NCI-H69 (cell line): ENCODE measurements at regions not wholly inside any gene's neighbourhood (a gene's known extent, or its start where the extent isn't known, plus 50 kb on each side); places are given as distances from the start of the nearest gene placed in this dataset.
A peak's percentile ranks its signal among the peaks of the same experiment; 100 is the strongest.
"Not testable (repeated sequence)": the region's sequence is repeated elsewhere in the genome, so short reads cannot be mapped to it uniquely, and the experiment has no call there.

Experiments
- DNase-seq: peaks from one replicate; lab custom pipeline; 2025; lab: John Stamatoyannopoulos, UW

GRCh38 chr6:139962654-139963347, 588.4 kb upstream of the CITED2 start:
- DNase-seq: peak; percentile 24

GRCh38 chr6:139961190-139961589, 586.7 kb upstream of the CITED2 start:
- peak; percentile 10 for DNase-seq

- DNase-seq: peak; percentile 37
These were observed 586.2 kb upstream of the CITED2 start for GRCh38 chr6:139960671-139961070.

- DNase-seq: peak; percentile 95
These were observed 581.1 kb upstream of the CITED2 start for GRCh38 chr6:139955366-139956155.

- no peak for DNase-seq
These were observed 580.1 kb upstream of the CITED2 start for GRCh38 chr6:139954463-139955071.

GRCh38 chr6:139953780-139954179, 579.3 kb upstream of the CITED2 start:
- DNase-seq: not testable (repeated sequence)

- DNase-seq: peak; percentile 22
These were observed 576.7 kb upstream of the CITED2 start for GRCh38 chr6:139951172-139951571.

GRCh38 chr6:139944976-139945375, 570.5 kb upstream of the CITED2 start:
- peak; percentile 34 for DNase-seq

- peak; percentile 96 for DNase-seq
These were observed 569.7 kb upstream of the CITED2 start for GRCh38 chr6:139944131-139944530.

GRCh38 chr6:139943391-139943790, 568.9 kb upstream of the CITED2 start:
- peak; percentile 89 for DNase-seq

GRCh38 chr6:139942331-139942730, 567.9 kb upstream of the CITED2 start:
- DNase-seq: no peak

GRCh38 chr6:139941826-139942225, 567.4 kb upstream of the CITED2 start:
- DNase-seq: no peak

GRCh38 chr6:139940741-139941729, 566.6 kb upstream of the CITED2 start:
- DNase-seq: peak; percentile 9

- peak; percentile 55 for DNase-seq
These were observed 564.9 kb upstream of the CITED2 start for GRCh38 chr6:139939189-139939979.

- DNase-seq: no peak
These were observed 558.2 kb upstream of the CITED2 start for GRCh38 chr6:139932671-139933070.

GRCh38 chr6:139931747-139932146, 557.3 kb upstream of the CITED2 start:
- DNase-seq: no peak

- no peak for DNase-seq
These were observed 553.4 kb upstream of the CITED2 start for GRCh38 chr6:139927742-139928305.

- peak; percentile 31 for DNase-seq
These were observed 552.8 kb upstream of the CITED2 start for GRCh38 chr6:139927236-139927635.

GRCh38 chr6:139926711-139927110, 552.3 kb upstream of the CITED2 start:
- DNase-seq: no peak

- peak; percentile 97 for DNase-seq
These were observed 551.6 kb upstream of the CITED2 start for GRCh38 chr6:139925894-139926641.
